ENCODE measurements at regions not wholly inside any gene's neighbourhood (a gene's known extent, or its start where the extent isn't known, plus 50 kb on each side); places are given as distances from the start of the nearest gene placed in this dataset.

GRCh38 chr13:22618002-22618401 lies 562.8 kb upstream of the SGCG start:
- no peak for DNase-seq (ENCODE audit: low read depth)

DNA sequence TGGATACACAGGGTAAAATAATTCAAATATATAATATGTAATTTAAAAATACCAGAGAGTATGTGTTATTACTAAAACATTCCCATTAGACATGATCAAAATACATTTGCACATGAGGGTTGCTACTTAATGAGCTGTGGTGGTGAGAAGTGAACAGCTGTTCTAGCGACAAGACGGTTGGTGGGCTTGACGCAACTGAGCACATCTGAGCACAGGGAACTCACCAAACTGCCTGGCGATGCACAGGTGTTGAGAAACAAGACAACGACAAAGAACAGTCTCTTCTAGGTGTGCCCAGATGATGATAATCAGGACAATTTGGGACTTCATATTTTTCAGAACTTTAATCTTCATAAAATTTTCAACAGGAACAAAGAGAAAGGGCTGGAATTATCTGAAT lies 555.1 kb upstream of the SGCG start:
- no peak for DNase-seq (ENCODE audit: low read depth)

DNA sequence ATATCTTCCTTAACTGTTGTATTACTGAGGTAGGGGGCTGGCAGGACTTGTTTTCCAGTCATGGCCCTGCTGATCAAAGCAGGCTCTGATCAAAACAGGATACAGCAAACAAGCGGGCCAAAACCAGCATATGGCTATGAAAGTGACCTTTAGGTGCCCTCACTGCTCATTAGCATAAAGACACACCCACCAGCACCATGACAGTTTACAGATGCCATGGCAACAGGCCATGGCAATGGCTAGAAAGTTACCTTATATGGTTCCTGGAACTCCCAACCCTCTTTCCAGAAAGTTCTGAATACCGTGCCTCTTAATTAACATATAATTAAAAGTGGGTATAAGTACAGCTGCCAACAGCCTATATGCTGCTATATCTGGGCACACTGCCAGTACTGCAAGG lies 551.4 kb upstream of the SGCG start:
- no peak for DNase-seq (ENCODE audit: low read depth)

- DNase-seq (ENCODE audit: low read depth) = no peak
Measured at GRCh38 chr13:22642088-22642487, 538.7 kb upstream of the SGCG start.

DNA sequence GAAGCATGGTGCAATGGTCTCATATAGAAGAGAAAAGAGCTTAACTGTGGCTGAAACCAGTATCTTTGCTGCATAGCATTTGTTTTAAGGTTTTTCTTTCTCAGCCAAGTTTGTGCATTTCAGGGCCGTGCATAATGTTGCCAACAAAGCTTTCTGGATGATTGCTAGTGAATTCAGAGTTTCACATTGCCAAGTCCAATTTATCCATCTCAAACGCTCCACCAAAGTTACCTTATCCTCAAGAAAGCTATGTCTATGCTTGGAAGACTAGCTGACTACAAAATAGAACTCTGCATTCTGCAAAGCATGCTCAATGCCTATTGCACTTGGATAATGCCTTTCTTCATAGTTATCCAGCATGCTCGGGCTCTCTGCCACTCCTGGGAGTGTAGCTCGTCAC lies 535.8 kb upstream of the SGCG start:
- DNase-seq (ENCODE audit: low read depth) = no peak

DNA sequence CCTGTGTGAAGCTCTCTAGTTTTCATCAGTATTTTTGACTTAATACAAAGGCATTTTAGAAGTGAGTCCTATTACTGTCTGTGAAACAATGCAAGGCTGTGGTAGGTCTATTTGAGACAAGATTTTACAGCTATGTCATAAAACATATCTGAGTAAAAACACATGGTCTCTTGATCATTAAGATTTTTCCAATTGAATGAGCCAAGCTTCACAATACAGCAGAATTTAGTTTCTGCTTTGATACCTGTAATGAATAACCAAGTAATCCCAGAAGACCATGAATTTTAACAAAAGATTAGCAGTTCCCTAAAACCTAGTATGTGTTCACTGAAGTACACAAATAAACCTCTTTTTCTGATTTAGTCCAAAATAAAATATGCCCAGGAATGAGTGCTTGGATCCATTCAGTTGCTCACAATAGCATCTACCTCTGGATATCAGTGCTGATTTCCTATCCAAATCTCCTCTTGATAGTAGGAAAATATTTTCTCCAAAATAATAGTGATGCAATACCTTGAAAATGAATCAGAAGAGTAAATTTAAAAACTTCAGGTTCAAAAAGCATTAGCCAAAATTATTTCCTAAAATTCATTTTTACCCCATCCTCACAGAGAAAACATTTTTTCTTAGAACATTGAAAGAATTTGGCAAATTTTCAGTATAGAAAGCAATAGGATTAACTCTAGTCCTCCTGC lies 533.5 kb upstream of the SGCG start:
- DNase-seq (ENCODE audit: low read depth) = no peak

DNA sequence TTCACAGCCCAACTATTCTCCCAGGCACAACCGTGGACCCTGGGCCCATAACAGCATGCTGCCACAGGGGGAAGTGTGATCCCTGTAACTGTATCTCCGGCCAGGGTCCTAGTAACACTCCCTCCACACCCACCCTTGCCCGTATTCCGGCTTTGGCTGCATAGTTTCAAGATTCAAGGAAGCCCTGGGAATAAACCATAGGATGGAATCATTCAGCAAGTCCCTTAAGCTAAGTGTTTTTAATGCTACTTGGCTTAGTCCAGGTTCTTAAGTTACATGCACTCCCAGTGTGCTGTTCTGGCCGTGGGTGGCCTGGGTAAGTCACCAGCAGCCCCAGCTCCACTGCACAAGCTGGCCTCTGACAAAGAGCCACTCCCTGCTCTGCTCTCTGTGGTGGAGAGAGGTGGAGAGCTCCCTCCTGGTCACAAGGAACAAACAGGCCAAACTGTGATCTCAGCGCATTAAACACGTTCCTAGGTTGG lies 532.4 kb upstream of the SGCG start:
- DNase-seq (ENCODE audit: low read depth) = no peak

DNA sequence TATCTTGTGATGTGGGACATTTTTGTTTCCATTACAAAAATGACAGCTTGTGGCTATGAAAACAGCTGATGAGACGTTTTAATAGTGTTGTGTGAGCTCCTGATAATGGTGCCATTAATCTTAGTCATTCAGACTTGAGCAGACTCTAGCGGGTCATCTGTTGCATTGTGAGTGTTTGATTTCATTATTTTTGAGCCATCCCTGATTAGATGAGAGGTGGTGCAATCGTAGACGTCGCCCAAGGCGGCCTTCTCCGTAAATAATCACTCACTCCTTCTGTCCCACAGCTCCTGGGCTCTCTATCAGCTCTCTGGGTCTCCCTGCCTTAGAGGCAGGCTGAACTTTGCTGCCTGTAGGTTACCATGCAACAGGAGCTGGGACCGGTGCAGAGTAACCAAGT lies 528.0 kb upstream of the SGCG start:
- DNase-seq (ENCODE audit: low read depth) = no peak

- no peak for DNase-seq (ENCODE audit: low read depth)
Measured at GRCh38 chr13:22653866-22654265, 526.9 kb upstream of the SGCG start.

DNA sequence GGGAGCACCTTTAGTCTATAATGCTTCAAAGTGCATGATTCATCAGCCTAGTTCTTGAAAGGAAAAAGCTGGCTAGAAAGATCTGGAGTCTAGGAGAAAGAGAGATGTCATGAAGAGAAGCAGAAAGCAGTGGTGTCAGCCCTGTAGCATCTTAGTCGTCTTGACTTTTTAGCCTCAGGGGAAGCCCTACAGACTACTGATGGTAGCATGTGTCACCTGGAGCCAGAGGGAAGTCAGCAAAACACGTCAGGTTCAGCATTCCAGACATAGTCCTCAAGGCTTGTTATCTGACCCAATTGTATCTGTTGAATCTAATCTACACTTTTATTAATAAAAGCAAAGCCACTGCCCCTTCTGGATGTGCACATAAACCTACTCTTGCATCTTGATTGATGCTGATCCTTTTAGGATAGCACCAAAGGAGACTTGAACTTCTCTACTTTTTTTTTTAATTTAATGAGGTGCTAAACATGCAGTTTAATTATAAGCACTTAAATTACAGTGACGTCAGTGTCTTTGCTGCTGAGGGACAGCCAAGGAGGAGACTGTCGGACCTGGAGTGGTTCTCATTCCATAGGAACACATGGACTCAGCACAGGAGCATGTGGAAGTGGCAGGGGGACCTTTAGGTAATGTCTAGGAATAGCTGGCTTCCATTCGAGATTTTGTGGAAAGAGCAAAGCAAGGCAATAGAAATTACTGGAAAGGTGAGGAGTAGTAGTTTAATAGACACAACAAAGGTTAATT lies 525.5 kb upstream of the SGCG start:
- no peak for DNase-seq (ENCODE audit: low read depth)

- DNase-seq (ENCODE audit: low read depth) = no peak
Measured at GRCh38 chr13:22662771-22663170, 518.0 kb upstream of the SGCG start.

GRCh38 chr13:22665506-22665905 lies 515.3 kb upstream of the SGCG start:
- no peak for DNase-seq (ENCODE audit: low read depth)

DNA sequence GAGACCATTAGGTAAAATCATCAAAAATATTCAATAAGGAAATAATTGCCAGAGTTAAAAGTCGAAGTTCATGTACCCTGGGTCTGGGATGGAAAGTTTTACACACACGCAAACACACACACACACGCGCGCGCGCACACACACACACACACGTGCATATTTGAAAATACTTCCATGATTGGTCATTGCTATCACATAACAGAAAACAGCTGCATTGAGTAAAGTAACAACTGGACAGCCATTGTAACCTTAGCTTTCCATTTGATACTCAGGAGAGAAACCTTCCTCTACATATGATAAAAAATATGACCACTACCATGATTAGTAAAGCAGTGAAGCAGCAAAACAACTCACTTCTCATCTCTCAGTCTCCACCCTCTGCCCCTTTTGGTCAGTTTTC lies 490.0 kb upstream of the SGCG start:
- no peak for DNase-seq (ENCODE audit: low read depth)

- no peak for DNase-seq (ENCODE audit: low read depth)
Measured at GRCh38 chr13:22693691-22694090, 487.1 kb upstream of the SGCG start.

DNA sequence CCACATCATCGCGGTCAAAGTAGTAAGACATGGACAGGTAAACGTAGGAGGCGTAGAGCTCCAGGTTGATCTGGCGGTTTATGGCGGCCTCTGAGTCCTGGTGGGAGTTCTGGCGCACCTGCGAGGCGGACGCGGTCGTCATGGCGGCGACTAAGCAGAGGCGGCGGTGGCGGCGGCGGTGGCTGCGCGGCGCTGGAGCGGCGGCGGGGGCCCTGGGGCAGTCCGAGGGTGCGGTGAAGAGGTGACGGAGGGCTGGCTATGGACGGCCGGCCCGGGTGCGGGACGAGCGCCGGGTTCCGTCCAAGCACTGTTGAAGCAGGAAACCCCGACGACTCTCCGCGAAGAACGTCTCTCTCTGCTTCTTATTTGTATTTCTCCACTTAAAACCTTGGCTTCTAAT lies 484.3 kb upstream of the SGCG start:
- DNase-seq (ENCODE audit: low read depth) = no peak

DNA sequence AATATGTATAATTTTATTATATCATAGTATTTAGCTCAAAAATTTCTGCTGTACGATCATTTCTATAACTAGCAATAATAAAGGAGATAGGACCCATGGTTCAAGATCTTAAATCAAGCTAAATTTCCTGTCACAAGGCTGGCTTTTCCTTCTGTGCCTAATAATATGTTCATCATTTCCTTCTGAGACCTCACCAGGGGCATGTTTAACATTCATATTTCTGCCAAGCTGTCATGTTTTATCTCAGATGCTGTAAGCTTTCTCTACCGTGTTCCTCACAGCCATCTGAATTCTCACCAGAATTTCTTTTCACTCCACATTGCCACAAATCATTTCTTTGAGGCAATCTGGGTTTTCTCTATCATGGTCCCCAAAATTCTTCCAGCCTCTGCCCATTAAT lies 482.3 kb upstream of the SGCG start:
- no peak for DNase-seq (ENCODE audit: low read depth)

- no peak for DNase-seq (ENCODE audit: low read depth)
Measured at GRCh38 chr13:22700246-22700887, 480.4 kb upstream of the SGCG start.

DNA sequence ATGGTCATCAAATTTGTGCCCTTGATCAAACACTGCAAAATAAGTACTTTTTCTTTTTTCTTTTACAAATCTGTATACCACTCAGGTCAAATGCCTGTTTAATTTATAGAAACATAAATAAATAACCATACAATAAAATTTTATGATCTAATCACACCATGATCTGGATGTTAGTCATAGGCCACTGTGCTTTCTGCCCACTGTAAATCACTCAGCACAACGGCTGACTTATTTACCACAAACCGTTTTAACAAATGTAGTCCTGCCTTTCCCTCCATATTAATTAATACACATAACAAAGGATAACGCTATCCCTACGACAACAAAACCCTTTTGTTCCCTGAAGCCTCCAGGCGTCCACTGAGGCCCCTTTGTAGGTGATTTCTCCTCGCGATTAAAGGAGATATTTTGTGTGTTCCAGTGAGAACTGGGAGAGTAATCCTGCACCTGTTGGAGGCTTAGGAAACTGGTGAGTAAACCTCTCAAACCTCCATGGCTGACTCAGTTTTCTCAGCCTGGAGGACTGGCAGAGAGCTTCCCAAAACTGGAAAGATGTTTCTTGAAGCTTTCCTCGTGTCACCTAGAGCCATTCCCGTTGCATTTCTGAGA lies 477.1 kb upstream of the SGCG start:
- DNase-seq (ENCODE audit: low read depth) = no peak

DNA sequence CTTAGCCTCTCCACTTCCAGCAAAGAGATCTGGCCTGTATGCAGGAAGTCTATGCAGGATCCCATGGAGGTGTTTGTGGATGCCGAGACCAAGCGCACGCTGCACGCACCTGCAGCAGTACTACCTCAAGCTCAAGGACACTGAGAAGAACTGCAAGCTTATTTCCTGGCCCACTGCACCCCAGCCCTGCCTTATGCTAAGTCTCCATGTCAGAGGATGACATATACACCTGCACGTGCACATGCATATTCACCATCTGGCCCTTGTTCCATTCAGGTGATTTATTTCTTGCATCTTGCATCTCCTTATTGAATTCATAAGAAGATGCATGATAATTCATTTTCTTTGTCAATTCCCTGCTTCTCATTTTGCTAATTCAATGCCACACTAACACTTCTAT lies 472.8 kb upstream of the SGCG start:
- DNase-seq (ENCODE audit: low read depth) = no peak

- no peak for DNase-seq (ENCODE audit: low read depth)
Measured at GRCh38 chr13:22717036-22717435, 463.7 kb upstream of the SGCG start.

DNA sequence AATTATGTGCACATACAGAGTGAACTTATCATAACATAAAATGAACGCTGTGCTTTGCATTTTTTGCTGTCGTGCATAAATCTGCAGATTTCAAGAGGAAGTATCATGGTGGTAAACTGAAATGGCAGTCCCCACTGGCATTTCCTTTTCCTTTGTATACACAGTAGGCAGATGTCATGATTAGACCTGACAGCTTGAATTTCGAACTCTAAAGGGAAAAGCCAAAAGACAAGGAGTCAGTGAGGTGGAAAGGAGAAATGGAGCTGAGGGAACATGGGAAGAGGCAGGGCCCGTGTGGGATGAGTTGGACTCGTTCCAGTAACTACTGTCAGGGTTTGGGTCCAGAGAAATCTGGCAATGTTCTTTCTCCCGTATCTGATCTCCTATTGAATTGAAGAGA lies 454.1 kb upstream of the SGCG start:
- no peak for DNase-seq (ENCODE audit: low read depth)
